ENCODE measurements at regions not wholly inside any gene's neighbourhood (a gene's known extent, or its start where the extent isn't known, plus 50 kb on each side); places are given as distances from the start of the nearest gene placed in this dataset.
"Not testable (repeated sequence)": the region's sequence is repeated elsewhere in the genome, so short reads cannot be mapped to it uniquely, and the experiment has no call there.

DNA sequence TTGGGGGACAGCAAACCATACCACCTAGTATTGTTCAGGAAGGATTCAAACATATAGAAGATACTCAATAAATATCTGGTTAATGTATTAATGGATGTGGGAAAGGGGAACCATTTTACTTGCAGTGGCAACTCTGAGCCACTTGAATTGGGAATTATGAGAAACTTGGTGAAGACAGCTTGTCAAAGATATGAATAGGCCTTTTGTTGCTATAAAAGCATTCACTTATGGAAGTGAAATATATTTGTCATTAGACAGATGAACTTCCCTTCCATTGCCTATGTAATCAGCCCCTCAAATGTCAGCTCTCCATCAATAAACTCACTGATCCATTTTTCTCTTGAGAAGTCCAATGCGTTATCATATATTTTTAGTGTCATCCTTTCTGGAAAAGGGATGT is 56.1 kb downstream of the GPR85 start:
- DNase-seq: no peak

DNA sequence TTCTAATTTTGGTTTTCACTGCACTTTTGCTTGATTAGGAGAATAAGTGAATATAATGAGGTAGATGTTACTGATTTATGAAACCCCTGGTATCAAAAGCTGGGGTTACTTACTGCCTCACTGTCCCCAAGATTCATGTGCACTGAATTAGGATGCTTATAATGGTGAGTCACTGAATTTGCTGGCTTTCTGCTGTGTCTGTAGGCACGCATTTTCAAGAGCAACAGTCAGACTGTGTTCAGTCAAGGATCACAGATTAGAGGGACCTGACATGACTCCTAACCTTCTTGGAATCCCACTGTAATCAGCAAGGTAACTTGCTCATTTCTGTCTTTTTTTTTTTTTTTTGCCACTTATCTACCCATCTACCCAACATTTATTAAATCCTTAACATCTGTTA is 59.7 kb downstream of the GPR85 start:
- no peak for DNase-seq

- not testable (repeated sequence) for DNase-seq
Measured at GRCh38 chr7:113017144-113017857, 69.3 kb downstream of the GPR85 start.

DNA sequence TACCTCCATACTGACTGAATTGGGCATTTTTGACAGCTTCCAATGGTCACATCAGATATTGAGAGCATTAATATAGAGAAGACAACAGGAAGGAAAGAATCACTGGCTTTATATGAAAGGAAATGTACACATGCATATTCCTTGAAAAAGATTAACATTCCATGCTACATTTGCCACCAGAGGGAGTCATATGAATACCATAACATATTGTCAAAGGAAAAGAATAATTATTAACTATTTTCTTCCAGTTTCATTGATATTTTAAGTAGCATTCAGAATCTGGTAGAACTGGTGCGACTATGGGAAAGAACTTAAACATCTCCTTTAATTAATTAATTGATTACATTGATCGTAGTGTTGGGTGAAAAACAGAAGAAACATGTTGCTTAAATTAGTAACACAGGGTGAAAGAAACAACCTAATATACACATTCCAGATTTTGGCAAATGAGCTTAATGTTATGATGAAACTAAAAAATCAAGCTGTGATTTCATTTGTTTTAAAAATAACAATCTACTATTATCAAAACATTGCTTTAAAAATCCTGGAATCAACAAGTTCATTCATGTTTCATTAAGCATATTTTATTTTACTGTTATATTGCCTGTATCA is 71.5 kb downstream of the GPR85 start:
- no peak for DNase-seq

DNA sequence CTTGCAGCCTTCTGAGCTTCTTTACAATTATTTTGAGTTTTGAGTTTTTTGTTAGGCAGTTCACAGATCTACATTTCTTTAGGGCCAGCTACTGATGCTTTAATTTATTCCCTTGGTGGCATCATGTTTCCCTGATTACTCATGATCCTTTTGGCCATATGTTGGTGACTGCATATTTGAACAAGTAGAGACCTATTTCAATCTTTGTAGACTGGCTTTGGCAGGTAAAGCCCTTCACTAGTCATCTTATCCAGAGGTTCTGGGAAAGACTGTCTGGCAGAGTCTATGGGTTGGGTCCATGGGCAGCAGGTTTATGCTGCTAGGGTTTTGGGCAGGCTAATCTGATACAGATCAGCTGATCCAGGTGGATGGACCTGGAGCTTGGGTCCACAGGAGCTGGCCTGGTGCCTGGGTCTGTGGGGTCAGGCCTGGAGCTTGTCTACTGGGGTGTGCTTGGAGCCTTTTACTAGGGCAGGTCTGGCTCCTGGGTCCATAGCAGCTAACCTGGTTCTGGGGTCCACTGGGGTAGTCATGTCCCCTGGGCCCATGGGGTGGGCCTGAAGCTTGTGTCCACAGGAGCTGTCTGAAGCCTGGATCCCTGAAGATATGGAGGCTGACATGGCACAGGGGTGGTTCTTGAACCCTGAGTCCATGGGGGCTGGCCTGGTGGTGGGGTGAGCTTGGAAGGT is 72.7 kb downstream of the GPR85 start:
- DNase-seq: no peak

- DNase-seq: not testable (repeated sequence)
Measured at GRCh38 chr7:113012862-113013261, 73.8 kb downstream of the GPR85 start.

- no peak for DNase-seq
Measured at GRCh38 chr7:113010377-113010776, 76.2 kb downstream of the GPR85 start.

DNA sequence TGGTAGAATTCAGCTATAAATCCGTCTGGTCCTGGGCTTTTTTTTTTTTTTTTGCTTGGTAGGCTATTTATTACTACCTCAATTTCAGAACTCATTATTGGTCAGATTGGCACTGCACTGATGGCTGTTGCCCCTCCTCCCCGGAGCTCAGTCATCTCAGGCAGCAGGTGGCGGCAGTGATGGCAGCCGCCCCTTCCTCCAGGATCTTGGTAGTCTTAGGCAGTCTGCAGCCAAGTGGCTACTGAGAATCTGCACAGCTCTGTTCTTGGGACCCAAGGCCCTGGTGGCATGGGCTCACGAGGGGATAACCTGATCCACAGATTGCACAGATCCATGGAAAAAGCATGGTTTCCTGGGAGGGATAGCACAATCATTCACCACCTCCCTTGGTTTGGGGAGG is 77.9 kb downstream of the GPR85 start:
- no peak for DNase-seq

- no peak for DNase-seq
Measured at GRCh38 chr7:113004726-113005454, 81.7 kb downstream of the GPR85 start.

DNA sequence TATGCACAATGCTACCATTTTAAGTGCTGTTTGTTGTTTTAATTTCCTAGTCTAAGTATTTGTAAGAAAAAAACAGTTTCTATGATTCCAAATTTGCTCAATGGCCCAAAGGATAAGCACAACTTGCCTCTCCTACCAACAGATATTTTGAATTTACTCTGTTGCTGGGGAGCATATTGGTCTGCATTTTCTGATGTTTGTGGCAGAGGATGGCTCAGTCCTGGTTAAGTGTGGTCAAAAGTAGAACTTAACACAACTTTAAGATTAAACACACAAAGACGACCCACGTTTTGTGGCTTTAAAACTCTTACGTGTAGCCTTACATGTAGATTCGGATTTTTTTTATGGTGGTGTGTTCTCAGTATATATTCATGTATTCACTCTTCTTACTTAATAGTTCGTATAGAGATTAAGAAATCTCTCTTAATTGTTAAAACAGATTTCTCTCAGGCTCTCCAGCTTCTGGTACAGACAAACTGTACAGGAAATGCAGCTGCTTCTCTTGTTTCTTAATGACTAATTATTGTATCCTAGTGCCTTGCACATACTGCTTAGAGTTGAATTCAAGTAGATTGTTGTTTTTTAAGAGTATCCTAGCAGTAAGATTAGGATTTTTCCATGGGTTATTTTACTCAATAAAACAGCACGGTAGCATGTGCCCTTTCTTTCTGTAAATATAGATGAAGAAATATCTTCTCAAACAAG is 86.2 kb downstream of the GPR85 start:
- no peak for DNase-seq

- no peak for DNase-seq
Measured at GRCh38 chr7:112997831-112998230, 88.8 kb downstream of the GPR85 start.

GRCh38 chr7:112996331-112996871 is 90.2 kb downstream of the GPR85 start:
- DNase-seq: no peak

- no peak for DNase-seq
Measured at GRCh38 chr7:112995059-112995824, 91.4 kb downstream of the GPR85 start.

DNA sequence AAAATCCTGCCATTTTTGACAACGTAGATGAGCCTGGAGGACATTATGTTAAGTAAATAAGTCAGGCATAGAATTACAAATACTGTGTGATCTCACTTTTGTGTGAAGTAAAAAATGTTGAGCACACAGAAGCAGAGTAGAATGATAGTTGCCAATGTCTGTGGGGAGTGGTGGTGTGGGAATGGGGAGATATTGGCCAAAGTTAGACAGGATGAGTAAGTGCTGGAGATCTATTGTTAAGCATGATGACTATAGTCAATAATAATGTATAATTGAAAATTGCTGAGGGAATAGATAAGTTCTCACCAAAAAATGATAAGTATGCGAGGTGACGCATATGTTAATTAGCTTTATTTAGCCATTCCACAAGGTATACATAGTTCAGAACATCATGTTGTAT is 92.0 kb downstream of the GPR85 start:
- DNase-seq: no peak

DNA sequence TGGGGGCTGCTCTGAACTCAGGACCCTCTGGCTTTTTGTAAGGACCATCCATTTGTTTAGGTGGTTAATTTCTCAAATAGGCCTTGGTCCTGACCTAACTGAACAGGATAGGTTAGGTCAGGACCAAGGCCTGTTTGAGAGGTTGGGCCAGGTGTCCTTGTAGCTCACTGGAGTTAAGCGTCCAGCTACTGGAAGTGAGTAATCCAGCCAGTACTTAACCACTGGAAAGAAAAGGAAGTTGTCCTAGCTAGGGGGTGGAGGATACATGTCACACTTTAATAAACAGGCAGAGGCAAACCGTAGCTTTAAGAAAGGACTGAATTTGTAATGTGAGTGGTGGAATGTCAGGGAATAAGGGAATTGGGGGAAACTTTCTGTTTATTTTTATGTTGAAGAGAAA is 96.0 kb downstream of the GPR85 start:
- DNase-seq: no peak

DNA sequence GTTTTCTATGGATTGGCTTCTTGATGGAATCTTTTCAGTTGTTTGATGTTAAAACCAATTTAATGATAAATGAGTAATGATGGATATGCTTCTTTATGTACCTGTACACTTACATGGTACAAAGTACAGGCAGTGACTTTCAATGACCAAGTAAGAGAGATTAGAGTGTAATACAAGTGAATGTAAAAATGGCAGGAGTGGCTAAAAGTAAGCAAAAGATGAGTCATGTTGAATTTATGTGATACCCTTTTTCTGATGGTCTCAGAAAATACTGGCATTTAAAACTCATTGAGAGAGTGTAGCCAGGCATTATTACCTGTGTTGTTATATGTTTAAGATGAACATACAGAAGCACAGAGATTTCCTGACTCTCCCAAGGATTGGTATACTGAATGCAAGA is 97.1 kb downstream of the GPR85 start:
- DNase-seq: no peak

DNA sequence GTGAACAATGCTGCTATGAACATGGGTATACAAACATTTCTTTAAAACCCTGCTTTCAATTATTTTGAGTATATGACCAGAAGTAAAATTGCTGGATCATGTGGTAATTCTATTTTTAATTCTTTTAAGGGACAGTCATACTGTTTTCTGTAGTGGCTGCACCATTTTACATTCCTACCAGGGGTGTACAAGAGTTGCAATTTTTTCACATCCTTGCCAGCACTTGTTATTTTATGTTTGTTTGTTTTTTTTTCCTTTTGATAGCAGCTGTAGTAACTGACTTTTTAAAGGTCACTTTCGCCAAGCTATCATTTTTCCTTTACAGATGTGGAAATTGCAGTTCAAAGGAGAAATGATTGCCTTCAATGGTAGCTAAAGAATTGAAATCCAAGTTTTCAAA is 99.5 kb downstream of the GPR85 start:
- no peak for DNase-seq

DNA sequence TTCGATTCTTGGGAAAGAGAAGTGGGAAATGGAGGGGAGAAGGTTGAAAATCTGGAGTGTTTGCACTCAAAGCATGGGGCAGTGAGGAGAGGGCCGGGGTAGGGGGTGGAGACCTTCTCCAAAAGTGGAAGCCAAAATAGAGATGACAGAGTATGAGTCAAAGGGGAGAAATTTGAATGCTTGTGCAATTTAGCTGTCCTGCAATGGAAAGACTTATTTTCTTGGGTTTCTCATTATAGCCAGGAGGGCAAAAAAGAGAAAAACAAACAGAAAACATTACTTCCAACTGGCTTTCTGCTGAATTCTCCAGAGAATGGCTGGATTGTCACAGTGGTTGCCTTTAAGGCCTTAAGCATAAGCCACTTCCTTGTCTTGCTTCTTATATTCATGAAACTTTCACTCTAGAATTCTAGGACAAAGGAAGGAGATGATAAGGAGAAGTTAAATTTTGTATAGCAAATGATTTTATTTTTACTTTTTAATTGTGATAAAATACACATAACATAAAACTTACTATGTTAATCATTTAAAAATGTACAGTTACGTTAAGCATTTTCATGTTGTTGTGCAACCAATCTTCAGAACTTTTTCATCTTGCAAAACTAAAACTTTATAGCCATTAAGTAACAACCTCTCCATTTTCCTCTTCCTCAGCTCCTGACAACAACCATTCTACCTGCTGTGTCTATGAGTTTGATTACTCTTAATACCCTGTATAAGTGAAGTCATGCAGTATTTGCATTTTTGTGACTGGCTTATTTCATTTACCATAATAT is 100.2 kb downstream of the GPR85 start:
- DNase-seq: no peak

DNA sequence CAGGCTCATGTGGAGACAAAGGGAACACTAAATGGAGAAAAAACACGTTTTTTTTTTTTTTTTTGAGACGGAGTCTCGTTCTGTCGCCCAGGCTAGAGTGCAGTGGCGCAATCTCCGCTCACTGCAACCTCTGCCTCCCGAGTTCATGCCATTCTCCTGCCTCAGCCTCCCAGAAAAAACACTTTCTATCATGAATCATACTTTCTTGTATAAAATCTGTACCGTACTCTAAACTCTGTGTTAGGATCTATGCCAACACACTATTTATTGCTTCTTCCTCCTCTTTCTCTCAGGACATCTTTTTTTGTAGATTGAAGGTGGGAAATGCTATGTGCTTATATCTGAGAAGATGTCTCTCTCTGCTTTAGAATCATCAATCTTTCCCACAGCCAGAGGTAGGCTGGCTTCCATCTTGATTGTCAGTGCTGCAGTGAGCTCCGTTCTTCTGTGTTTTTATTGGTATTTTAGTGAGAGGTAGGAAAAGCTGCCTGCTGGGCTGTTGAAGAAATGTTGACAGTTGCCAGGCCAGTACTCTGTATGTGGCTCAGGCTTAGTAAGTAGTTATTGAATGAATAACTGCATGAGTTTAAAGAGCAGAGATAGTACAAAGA is 101.1 kb downstream of the GPR85 start:
- no peak for DNase-seq

- no peak for DNase-seq
Measured at GRCh38 chr7:112982441-112983063, 104.1 kb downstream of the GPR85 start.
